ENCODE measurements at regions not wholly inside any gene's neighbourhood (a gene's known extent, or its start where the extent isn't known, plus 50 kb on each side); places are given as distances from the start of the nearest gene placed in this dataset.
A peak's percentile ranks its signal among the peaks of the same experiment; 100 is the strongest.

DNA sequence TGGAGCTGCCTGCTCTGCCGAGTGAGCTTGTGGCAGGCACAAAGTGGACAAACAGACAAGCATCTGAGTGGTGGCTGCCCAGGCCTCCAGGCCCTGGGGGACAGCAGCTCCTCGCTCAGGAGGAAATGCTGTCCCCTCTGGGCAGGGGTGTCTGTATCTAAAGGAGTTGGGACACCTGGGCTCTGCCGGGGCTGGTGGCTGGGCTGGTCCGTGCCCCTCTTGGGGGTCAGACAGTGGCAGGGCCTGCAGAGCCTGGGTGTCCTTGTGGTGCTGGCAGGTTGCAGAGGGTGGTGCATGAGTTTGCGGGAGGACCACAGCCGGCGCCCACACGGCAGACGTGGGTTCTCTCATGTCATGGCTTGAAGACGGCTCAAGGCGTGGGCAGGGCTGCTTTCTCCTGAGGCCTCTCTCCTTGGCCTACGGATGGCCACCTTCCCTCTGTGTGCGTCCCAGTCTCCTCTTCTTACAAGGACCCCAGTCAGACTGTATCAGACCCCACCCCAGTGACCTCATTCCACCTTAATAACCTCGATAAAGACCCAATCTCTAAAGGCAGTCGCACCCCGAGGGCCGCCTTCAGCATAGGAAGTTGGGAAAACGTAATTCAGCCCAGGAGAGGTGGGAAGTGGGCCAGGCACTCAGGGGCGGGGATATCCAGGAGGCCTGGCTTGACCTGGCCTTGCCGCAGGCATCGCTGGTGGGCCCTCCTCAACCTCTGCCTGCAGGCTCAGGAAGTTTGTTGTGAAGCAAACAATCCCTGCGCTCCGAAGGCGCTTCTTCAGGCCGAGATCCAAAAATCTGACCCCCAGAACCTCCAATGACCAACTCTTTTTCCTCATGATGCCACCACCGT is 110.0 kb downstream of the KIF26A start:
- no peak for ATAC-seq (ENCODE audit: low FRiP score)
- no peak overlapping the region for H3K27ac ChIP-seq (ENCODE audit: low read depth in 1 of 2, low read length in 2 of 2)
- H3K9me3 ChIP-seq (ENCODE audit: control insufficient read depth, low read length), result peaks cover 9% of the 10 kb centered on the region
- no peaks in the 10 kb centered on the region for H3K27me3 ChIP-seq (ENCODE audit: control insufficient read depth in 1 of 2, insufficient read depth in 2 of 2, low read length in 1 of 2)
- no peaks in the 10 kb centered on the region for H3K36me3 ChIP-seq (ENCODE audit: control insufficient read depth in 1 of 2, insufficient read depth in 2 of 2, low read length in 1 of 2)
- intact Hi-C loops (cut with DNase I), result no loop called here
- DNase-seq, result peak in 1 of 2 donors; percentile 64
- 85 to 87% methylated on average over 25 to 26 of the region's 26 CpGs for WGBS, 2 donors
- H3K4me3 ChIP-seq (ENCODE audit: low read length in 2 of 2), result no peak overlapping the region
- H3K4me1 ChIP-seq (ENCODE audit: control insufficient read depth in 1 of 2, insufficient read depth in 2 of 2, low read length in 2 of 2), result no peaks in the 10 kb centered on the region

DNA sequence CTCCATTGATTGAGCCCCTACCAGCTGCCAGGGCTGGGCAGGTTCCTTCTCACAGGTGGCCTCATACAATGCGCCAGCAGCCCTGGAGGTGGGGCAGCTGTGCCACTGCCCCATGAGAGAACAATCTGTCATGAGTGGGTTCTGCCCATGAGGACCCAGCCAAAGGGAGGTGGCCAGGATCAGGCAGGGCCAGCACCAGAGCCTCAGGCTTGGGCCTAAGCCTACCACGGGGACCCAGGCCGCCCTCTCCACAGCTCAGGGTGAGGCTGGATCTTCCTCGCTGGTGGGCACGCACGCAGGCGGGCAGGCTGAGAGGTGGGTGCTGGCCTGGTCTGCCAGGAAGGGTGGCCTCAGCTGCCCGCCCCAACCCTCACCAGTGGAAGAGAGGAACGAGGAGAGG is 110.7 kb downstream of the KIF26A start:
- no peak overlapping the region for H3K4me3 ChIP-seq (ENCODE audit: low read length in 2 of 2)
- 98 to 100% methylated on average over 6 to 9 of the region's 9 CpGs for WGBS, 2 donors
- no peaks in the 10 kb centered on the region for H3K4me1 ChIP-seq (ENCODE audit: control insufficient read depth in 1 of 2, insufficient read depth in 2 of 2, low read length in 2 of 2)
- no peaks in the 10 kb centered on the region for H3K36me3 ChIP-seq (ENCODE audit: control insufficient read depth in 1 of 2, insufficient read depth in 2 of 2, low read length in 1 of 2)
- no peak overlapping the region for H3K27ac ChIP-seq (ENCODE audit: low read depth in 1 of 2, low read length in 2 of 2)
- intact Hi-C loops (cut with DNase I), result no loop called here
- H3K9me3 ChIP-seq (ENCODE audit: control insufficient read depth, low read length), result peaks cover 9% of the 10 kb centered on the region
- no peak for ATAC-seq (ENCODE audit: low FRiP score)
- no peaks in the 10 kb centered on the region for H3K27me3 ChIP-seq (ENCODE audit: control insufficient read depth in 1 of 2, insufficient read depth in 2 of 2, low read length in 1 of 2)
- DNase-seq, result no peak

DNA sequence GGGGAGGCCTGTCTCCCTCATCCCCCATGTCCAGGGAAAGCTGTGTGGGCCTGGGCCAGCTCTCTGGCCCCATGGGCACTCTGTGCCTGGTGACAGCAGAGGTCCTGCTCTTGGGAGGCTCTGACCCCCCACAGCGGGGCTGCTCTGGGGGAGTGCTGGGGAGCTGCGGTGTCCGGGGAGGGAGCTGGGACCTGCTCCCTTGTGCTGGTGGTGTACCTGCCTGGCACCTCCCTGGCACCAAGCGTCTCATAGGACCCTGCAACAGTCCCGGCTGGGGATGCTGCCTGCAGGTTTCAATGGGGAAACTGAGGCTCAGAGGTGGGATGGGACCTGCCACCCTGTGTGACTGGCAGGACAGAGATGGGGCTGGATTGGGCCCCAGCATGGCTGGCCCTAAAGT is 111.3 kb downstream of the KIF26A start:
- H3K4me1 ChIP-seq (ENCODE audit: control insufficient read depth in 1 of 2, insufficient read depth in 2 of 2, low read length in 2 of 2), result no peaks in the 10 kb centered on the region
- no peak overlapping the region for H3K27ac ChIP-seq (ENCODE audit: low read depth in 1 of 2, low read length in 2 of 2)
- peaks cover 9% of the 10 kb centered on the region for H3K9me3 ChIP-seq (ENCODE audit: control insufficient read depth, low read length)
- intact Hi-C loops (cut with DNase I), result no loop called here
- 96% methylated on average over 5 of the region's 5 CpGs for WGBS, 2 donors
- H3K36me3 ChIP-seq (ENCODE audit: control insufficient read depth in 1 of 2, insufficient read depth in 2 of 2, low read length in 1 of 2), result no peaks in the 10 kb centered on the region
- DNase-seq (peak in 1 of 2 donors; percentile 68), ATAC-seq (ENCODE audit: low FRiP score) (no peak)
- H3K27me3 ChIP-seq (ENCODE audit: control insufficient read depth in 1 of 2, insufficient read depth in 2 of 2, low read length in 1 of 2), result no peaks in the 10 kb centered on the region
- no peak overlapping the region for H3K4me3 ChIP-seq (ENCODE audit: low read length in 2 of 2)

DNA sequence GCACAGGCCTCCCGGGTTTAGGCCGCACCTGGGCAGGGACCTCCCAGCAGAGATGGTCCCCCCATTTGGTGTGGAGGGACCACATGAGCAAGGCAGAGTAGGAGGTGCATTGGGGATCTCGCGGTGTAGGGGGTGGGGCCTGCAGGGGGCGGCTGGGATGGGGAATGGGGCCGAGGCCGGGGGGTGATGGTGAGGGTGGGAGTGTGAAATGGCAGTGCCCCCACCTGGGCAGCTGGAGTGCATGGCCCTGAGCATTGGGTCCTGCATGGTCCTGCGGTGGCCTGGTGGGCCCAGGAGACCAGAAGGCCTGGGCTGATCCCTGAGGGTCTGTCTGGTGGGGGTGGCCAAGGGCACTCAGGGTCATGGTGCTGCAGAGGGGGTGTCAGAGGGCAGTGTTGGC is 111.8 kb downstream of the KIF26A start:
- WGBS, 2 donors, result 83 to 92% methylated on average over 8 of the region's 8 CpGs
- Histone ChIP-seq H3K27ac (ENCODE audit: low read depth in 1 of 2, low read length in 2 of 2) (no peak overlapping the region), H3K9me3 (ENCODE audit: control insufficient read depth, low read length) (peaks cover 5% of the 10 kb centered on the region), H3K27me3 (ENCODE audit: control insufficient read depth in 1 of 2, insufficient read depth in 2 of 2, low read length in 1 of 2) (no peaks in the 10 kb centered on the region), H3K4me3 (ENCODE audit: low read length in 2 of 2) (no peak overlapping the region), H3K36me3 (ENCODE audit: control insufficient read depth in 1 of 2, insufficient read depth in 2 of 2, low read length in 1 of 2) (no peaks in the 10 kb centered on the region), H3K4me1 (ENCODE audit: control insufficient read depth in 1 of 2, insufficient read depth in 2 of 2, low read length in 2 of 2) (no peaks in the 10 kb centered on the region)
- ATAC-seq (ENCODE audit: low FRiP score) (no peak), DNase-seq (no peak)
- intact Hi-C loops (cut with DNase I), result no loop called here

DNA sequence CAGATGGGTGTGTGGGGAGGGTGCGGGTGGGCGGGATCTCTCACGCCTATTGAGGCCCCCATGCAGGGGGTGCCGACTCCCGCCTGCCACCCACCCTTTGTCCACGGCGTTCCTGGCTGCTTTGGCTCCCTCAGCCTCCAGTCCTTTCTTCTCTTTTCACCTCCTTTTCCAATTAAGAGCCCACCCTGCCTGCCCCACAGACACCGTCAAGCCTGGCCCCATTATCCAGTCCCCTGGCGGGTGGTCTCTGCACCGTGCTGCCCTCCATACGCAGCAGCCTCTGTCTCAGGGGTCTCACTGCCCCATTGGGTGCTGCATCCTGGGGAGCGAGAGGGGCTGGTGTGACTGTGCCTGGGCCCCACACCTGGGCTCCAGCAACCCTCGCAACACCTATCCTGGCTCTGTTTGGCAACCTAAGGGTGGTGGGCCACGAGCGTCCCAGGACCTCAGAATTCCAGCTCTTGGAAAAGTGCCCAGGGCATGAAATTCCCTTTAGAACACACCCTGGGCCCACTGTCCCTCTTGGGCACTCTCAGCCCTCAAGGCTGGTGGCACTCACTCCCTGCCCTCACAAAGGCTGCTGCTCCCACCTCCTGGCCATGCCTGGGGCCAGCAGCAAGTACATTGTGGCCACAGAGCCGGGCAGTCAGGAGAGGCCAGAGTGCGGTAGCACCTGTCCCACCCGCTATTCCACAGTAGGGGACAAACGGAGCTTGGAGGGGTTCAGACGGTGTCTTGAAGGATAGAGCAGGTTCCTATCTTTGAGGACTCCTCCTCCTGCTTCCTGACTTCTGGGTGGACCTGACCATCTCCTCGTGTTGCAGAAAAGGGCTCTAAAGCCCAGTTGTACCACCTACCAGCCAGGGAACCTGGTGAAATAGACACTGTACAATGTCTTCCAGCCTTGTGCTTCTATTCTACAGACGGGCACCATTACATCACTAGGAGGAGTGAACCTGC is 114.1 kb downstream of the KIF26A start:
- Histone ChIP-seq H3K4me1 (ENCODE audit: control insufficient read depth in 1 of 2, insufficient read depth in 2 of 2, low read length in 2 of 2) (no peaks in the 10 kb centered on the region), H3K4me3 (ENCODE audit: low read length in 2 of 2) (no peak overlapping the region), H3K27ac (ENCODE audit: low read depth in 1 of 2, low read length in 2 of 2) (no peak overlapping the region), H3K27me3 (ENCODE audit: control insufficient read depth in 1 of 2, insufficient read depth in 2 of 2, low read length in 1 of 2) (no peaks in the 10 kb centered on the region), H3K36me3 (ENCODE audit: control insufficient read depth in 1 of 2, insufficient read depth in 2 of 2, low read length in 1 of 2) (no peaks in the 10 kb centered on the region), H3K9me3 (ENCODE audit: control insufficient read depth, low read length) (no peaks in the 10 kb centered on the region)
- 79 to 81% methylated on average over 22 of the region's 22 CpGs for WGBS, 2 donors
- ATAC-seq (ENCODE audit: low FRiP score) (no peak), DNase-seq (no peak)
- intact Hi-C loops (cut with DNase I), result no loop called here

DNA sequence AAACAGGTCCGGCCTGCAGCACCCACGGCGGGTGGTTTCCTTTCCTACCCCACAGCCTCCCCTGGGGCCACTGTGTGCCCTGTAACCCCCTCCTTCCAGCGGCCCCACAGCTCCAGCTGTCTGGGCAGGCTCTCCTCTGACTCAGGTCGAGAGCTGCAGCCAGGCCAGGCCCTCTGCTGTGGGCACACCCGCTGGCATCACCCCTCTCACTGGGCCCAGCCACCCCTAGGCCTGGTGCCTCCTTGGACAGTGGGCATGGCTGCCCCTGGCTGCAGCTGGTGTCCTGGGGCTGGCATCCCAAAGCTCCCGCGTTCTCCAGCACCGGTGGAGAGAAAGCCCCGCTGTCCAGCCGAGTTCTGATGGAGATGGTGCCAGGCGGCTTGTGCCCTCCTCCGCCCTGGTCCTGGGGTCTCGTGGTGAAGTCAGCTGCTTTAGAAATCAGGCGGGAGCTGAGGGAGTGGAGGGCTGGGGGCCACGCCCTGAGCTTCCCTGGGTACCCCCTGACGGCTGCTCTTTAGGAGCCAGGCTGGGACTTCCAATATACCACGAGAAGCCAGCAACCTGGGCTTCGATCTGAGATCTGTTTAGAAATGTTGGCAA is 114.9 kb downstream of the KIF26A start:
- H3K27me3 ChIP-seq (ENCODE audit: control insufficient read depth in 1 of 2, insufficient read depth in 2 of 2, low read length in 1 of 2), result no peaks in the 10 kb centered on the region

DNA sequence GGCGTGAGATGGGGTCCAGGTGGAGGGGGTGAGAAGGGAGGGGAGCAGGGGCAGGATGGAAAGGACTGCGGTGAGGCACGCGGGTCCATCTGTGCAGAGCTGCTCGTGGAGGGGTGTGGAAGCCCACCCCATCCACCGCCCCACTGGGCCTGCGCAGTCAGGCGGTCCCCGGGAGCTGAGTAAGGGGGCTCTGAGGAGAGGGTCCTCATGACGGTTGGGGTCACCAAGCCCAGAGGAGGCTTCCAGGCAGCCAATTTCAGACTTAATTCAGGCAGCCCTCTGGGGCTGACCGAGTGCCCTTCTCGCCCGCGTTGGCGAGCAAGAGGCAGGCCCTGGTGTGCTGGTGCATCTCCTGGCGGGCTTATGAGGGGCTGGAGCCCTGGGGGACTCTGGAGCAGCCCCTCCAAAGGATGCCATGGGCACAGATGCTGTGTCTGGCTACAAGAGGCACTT is 115.5 kb downstream of the KIF26A start:
- ATAC-seq (ENCODE audit: low FRiP score) (no peak), DNase-seq (no peak)
- no peak overlapping the region for H3K27ac ChIP-seq (ENCODE audit: low read depth in 1 of 2, low read length in 2 of 2)
- H3K27me3 ChIP-seq (ENCODE audit: control insufficient read depth in 1 of 2, insufficient read depth in 2 of 2, low read length in 1 of 2), result no peaks in the 10 kb centered on the region
- 67 to 71% methylated on average over 16 of the region's 16 CpGs for WGBS, 2 donors
- H3K9me3 ChIP-seq (ENCODE audit: control insufficient read depth, low read length), result no peaks in the 10 kb centered on the region
- no peak overlapping the region for H3K4me3 ChIP-seq (ENCODE audit: low read length in 2 of 2)
- H3K36me3 ChIP-seq (ENCODE audit: control insufficient read depth in 1 of 2, insufficient read depth in 2 of 2, low read length in 1 of 2), result no peaks in the 10 kb centered on the region
- intact Hi-C loops (cut with DNase I), result no loop called here
- H3K4me1 ChIP-seq (ENCODE audit: control insufficient read depth in 1 of 2, insufficient read depth in 2 of 2, low read length in 2 of 2), result no peaks in the 10 kb centered on the region

More for the DNA sequence above, 114.9 kb downstream of the KIF26A start:
- Histone ChIP-seq H3K36me3 (ENCODE audit: control insufficient read depth in 1 of 2, insufficient read depth in 2 of 2, low read length in 1 of 2) (no peaks in the 10 kb centered on the region), H3K27ac (ENCODE audit: low read depth in 1 of 2, low read length in 2 of 2) (no peak overlapping the region), H3K9me3 (ENCODE audit: control insufficient read depth, low read length) (no peaks in the 10 kb centered on the region), H3K4me1 (ENCODE audit: control insufficient read depth in 1 of 2, insufficient read depth in 2 of 2, low read length in 2 of 2) (no peaks in the 10 kb centered on the region), H3K4me3 (ENCODE audit: low read length in 2 of 2) (no peak overlapping the region)
- peak in 1 of 2 donors; percentile 62 for DNase-seq
- ATAC-seq (ENCODE audit: low FRiP score), result no peak
- WGBS, 2 donors, result 71 to 76% methylated on average over 16 to 19 of the region's 19 CpGs
- intact Hi-C loops (cut with DNase I), result no loop called here

DNA sequence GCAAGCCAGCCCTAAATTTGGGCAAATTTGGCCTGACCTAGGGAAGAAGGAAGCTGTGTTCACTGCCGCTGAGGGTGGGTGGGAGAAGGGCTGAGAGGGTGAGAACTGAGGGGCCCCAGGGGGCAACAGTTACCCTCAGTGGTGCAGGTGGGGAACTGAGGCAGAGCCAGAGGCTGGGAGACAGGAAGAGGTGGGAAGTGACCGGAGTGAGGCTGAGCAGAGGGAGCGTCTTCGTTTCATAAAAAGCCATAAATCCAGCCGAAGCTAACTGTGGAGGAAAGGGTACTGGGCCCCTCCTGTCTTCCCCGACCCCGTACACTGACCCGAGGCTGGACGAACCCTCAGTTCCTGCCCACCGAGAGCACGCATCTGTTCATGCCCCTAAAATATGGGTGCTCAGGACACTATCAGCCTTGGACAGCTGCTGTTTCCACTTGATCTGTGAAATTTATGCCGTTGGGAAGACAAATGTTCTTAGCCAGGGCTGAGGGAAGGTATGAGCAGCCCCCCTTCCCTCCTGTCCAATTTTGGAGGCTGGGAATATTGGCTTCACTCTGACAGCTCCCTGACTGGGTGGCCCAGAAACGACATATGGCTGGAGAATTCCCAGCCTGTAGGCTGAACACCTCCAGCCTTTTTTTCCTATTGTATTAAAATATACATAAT is 116.5 kb downstream of the KIF26A start:
- Histone ChIP-seq H3K27me3 (ENCODE audit: control insufficient read depth in 1 of 2, insufficient read depth in 2 of 2, low read length in 1 of 2) (no peaks in the 10 kb centered on the region), H3K4me1 (ENCODE audit: control insufficient read depth in 1 of 2, insufficient read depth in 2 of 2, low read length in 2 of 2) (no peaks in the 10 kb centered on the region), H3K36me3 (ENCODE audit: control insufficient read depth in 1 of 2, insufficient read depth in 2 of 2, low read length in 1 of 2) (no peaks in the 10 kb centered on the region), H3K27ac (ENCODE audit: low read depth in 1 of 2, low read length in 2 of 2) (no peak overlapping the region), H3K9me3 (ENCODE audit: control insufficient read depth, low read length) (no peaks in the 10 kb centered on the region), H3K4me3 (ENCODE audit: low read length in 2 of 2) (no peak overlapping the region)
- WGBS, 2 donors, result 15 to 25% methylated on average over 13 of the region's 13 CpGs
- no peak for ATAC-seq (ENCODE audit: low FRiP score)
- intact Hi-C loops (cut with DNase I), result no loop called here
- no peak for DNase-seq
